MM.1S (cell line): ENCODE measurements at regions not wholly inside any gene's neighbourhood (a gene's known extent, or its start where the extent isn't known, plus 50 kb on each side); places are given as distances from the start of the nearest gene placed in this dataset.

ENCODE experiments used
- DNase-seq: peaks from one replicate; pipeline ENCODE4 v3.0.0-alpha.2; 2015
- H2AFZ ChIP-seq: fragments of 300-600 bp; sonication (generic); 2 replicates; pipeline ENCODE4 v1.6.0; 2016; ENCODE audit warnings: antibody characterized with exemption, low read length
- H3F3A ChIP-seq: fragments of 300-600 bp; sonication (generic); 2 replicates; pipeline ENCODE4 v1.6.1; 2016; ENCODE audit warnings: mild to moderate bottlenecking, antibody characterized with exemption, low read length, moderate library complexity, mixed read lengths; ENCODE audit not compliant: insufficient read depth
- H3K27ac ChIP-seq: fragments of 300-600 bp; sonication (generic); 2 replicates; pipeline ENCODE4 v1.5.1; 2016; ENCODE audit warnings: mild to moderate bottlenecking, low read length
- H3K27me3 ChIP-seq: fragments of 300-600 bp; sonication (generic); replicated peaks from 2 replicates; pipeline ENCODE4 v1.6.0; 2016; ENCODE audit warnings: low read length; ENCODE audit not compliant: insufficient read depth
- H3K36me3 ChIP-seq: fragments of 300-600 bp; sonication (generic); replicated peaks from 2 replicates; pipeline ENCODE4 v1.6.1; 2016; ENCODE audit warnings: mild to moderate bottlenecking, low read length, mixed read lengths; ENCODE audit not compliant: insufficient read depth
- H3K4me1 ChIP-seq: fragments of 300-600 bp; sonication (generic); 2 replicates; pipeline ENCODE4 v1.6.1; 2016; ENCODE audit warnings: low read length, mixed read lengths
- H3K4me2 ChIP-seq: fragments of 300-600 bp; sonication (generic); 2 replicates; pipeline ENCODE4 v1.6.0; 2016; ENCODE audit warnings: low read depth, low read length
- H3K4me3 ChIP-seq: fragments of 300-600 bp; sonication (generic); 2 replicates; pipeline ENCODE4 v1.5.1; 2016; ENCODE audit warnings: low read length, mixed read lengths
- H3K79me2 ChIP-seq: fragments of 300-600 bp; sonication (generic); 2 replicates; pipeline ENCODE4 v1.6.1; 2016; ENCODE audit warnings: mixed run types, low read length, mixed read lengths
- H3K9ac ChIP-seq: fragments of 300-600 bp; sonication (generic); 2 replicates; pipeline ENCODE4 v1.6.1; 2016; ENCODE audit warnings: low read length, mixed read lengths
- H3K9me2 ChIP-seq: fragments of 300-600 bp; sonication (generic); replicated peaks from 2 replicates; pipeline ENCODE4 v1.6.1; 2016; ENCODE audit warnings: mild to moderate bottlenecking, low read length, mixed read lengths; ENCODE audit not compliant: insufficient read depth
- H3K9me3 ChIP-seq: fragments of 300-600 bp; sonication (generic); replicated peaks from 2 replicates; pipeline ENCODE4 v1.6.1; 2016; ENCODE audit warnings: mild to moderate bottlenecking, low read length, mixed read lengths; ENCODE audit not compliant: insufficient read depth
- H4K20me1 ChIP-seq: fragments of 300-600 bp; sonication (generic); 2 replicates; pipeline ENCODE4 v1.6.1; 2016; ENCODE audit warnings: mild to moderate bottlenecking, low read length, moderate library complexity, mixed read lengths; ENCODE audit not compliant: insufficient read depth
- EZH2 ChIP-seq: fragments of 300-600 bp; sonication (generic); optimal IDR thresholded peaks from 2 replicates; pipeline ENCODE3; 2017; ENCODE audit warnings: low read depth, mild to moderate bottlenecking, antibody characterized with exemption, low read length, mixed read lengths
- EZH2phosphoT487 ChIP-seq: fragments of 300-600 bp; sonication (generic); IDR thresholded peaks from 2 replicates; pipeline ENCODE4 v1.6.1; 2018; ENCODE audit warnings: antibody characterized with exemption, low read length
- TF ChIP-seq, protein P1 (sequence below): fragments of 300-600 bp; sonication (generic); IDR thresholded peaks from 2 replicates; pipeline ENCODE4 v1.5.1; 2016; ENCODE audit warnings: antibody characterized with exemption, low read length, mixed read lengths

DNA sequence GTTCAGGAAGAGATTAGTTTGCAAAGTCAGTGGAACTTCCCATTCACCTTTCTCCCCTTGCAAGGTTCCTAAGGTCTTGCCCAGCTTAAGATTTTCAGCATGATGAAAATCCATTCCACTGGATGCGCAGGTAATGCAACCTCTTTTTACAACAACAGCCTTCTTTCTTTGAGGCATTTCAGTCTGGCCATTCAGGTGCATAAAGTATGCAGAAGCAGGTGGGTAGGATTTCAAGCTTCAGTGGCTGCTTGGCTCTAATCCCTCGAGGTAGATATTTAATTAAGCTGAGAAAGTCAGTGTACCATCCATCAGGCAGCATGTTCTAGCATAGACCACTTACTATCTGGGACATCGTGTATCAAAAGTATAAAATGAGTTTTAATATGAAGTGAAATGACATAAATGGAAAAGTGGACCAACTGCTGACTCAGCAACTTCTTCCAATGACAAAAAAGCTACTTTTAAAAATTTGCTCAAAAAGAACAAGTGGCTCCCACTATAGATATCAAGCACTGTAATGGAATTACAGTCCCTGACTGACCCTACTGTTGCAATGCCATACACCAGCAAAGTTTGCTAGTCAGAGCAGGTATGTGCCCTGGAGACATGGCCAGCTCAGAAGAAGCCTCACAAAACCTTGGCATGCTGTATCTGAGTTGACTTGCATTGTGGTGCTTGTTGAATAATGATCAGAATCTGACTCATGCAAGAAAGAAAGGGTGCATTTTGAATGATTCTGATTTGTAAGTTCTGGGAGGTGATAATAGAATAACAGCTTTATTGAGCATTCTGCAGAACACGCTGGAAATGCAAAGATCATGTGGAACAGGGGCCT, 459.9 kb upstream of the MCTP2 start:
- no peaks in the 10 kb centered on the region for H3K79me2 ChIP-seq
- no peaks in the 10 kb centered on the region for H3K36me3 ChIP-seq
- H3F3A ChIP-seq, result no peaks in the 10 kb centered on the region
- no peaks in the 10 kb centered on the region for H3K4me1 ChIP-seq
- DNase-seq, result no peak
- H3K4me3 ChIP-seq, result no peak overlapping the region
- no peaks in the 10 kb centered on the region for H3K9me3 ChIP-seq
- H3K27ac ChIP-seq, result no peak overlapping the region
- no peaks in the 10 kb centered on the region for H4K20me1 ChIP-seq
- TF ChIP-seq EZH2phosphoT487 (no peak), EZH2 (no peak)
- TF ChIP-seq, protein P1, sequence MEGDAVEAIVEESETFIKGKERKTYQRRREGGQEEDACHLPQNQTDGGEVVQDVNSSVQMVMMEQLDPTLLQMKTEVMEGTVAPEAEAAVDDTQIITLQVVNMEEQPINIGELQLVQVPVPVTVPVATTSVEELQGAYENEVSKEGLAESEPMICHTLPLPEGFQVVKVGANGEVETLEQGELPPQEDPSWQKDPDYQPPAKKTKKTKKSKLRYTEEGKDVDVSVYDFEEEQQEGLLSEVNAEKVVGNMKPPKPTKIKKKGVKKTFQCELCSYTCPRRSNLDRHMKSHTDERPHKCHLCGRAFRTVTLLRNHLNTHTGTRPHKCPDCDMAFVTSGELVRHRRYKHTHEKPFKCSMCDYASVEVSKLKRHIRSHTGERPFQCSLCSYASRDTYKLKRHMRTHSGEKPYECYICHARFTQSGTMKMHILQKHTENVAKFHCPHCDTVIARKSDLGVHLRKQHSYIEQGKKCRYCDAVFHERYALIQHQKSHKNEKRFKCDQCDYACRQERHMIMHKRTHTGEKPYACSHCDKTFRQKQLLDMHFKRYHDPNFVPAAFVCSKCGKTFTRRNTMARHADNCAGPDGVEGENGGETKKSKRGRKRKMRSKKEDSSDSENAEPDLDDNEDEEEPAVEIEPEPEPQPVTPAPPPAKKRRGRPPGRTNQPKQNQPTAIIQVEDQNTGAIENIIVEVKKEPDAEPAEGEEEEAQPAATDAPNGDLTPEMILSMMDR, result no peak
- H3K9ac ChIP-seq, result no peak overlapping the region
- no peak overlapping the region for H3K4me2 ChIP-seq
- no peaks in the 10 kb centered on the region for H3K27me3 ChIP-seq
- no peaks in the 10 kb centered on the region for H3K9me2 ChIP-seq
- H2AFZ ChIP-seq, result no peak overlapping the region

DNA sequence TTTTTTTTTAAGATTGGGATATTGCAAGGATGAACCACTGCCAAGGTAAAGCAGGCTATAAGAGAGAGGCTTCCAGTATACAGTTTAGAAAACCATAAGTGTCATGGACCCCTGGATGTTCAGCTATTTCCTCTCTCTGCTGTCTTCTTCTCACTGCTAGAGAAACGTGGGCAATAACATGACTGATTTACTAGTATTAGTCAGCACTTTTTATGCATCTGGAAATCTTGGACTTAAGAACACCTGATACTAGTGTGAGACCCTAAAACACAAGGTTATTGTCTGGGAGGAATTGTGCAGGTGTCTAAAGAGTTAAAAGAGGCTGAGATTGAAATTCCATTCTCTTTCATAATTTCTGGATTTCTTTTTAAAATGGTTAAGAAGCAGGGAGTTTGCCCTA, 460.6 kb upstream of the MCTP2 start:
- H3K79me2 ChIP-seq, result no peaks in the 10 kb centered on the region
- TF ChIP-seq, protein P1, result no peak
- TF ChIP-seq EZH2phosphoT487, result no peak
- TF ChIP-seq EZH2, result no peak
- no peaks in the 10 kb centered on the region for H3K4me1 ChIP-seq
- H3F3A ChIP-seq, result no peaks in the 10 kb centered on the region
- H3K27me3 ChIP-seq, result no peaks in the 10 kb centered on the region
- no peak overlapping the region for H3K9ac ChIP-seq
- no peaks in the 10 kb centered on the region for H4K20me1 ChIP-seq
- no peak overlapping the region for H3K4me2 ChIP-seq
- no peak for DNase-seq
- H2AFZ ChIP-seq, result no peak overlapping the region
- H3K36me3 ChIP-seq, result no peaks in the 10 kb centered on the region
- no peaks in the 10 kb centered on the region for H3K9me2 ChIP-seq
- no peaks in the 10 kb centered on the region for H3K9me3 ChIP-seq
- no peak overlapping the region for H3K27ac ChIP-seq
- H3K4me3 ChIP-seq, result no peak overlapping the region

DNA sequence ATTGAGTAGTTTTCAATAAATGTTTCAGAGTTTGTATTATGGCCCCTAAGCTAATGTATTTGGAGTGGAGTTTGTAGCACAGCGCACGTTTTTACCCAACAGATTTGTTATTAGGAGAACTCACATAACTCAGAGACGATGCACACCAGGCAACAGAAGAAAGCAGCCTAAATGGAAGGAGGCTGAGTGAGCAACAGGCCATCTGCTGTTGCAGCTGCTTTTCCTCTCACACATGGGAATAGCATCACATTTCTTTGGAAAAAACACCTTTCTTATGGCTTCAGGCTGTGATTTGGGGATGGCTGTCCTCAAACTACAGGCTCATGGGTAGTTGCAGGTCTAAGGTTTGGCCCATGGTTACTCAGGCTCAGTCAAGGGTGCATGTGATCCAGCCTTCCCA, 469.3 kb upstream of the MCTP2 start:
- H3K79me2 ChIP-seq, result no peaks in the 10 kb centered on the region
- no peak for TF ChIP-seq EZH2
- TF ChIP-seq, protein P1, result no peak
- no peak for TF ChIP-seq EZH2phosphoT487

More for the DNA sequence above, 469.3 kb upstream of the MCTP2 start:
- H3F3A ChIP-seq, result no peaks in the 10 kb centered on the region
- no peak for DNase-seq
- H3K27ac ChIP-seq, result no peak overlapping the region
- no peak overlapping the region for H2AFZ ChIP-seq
- no peak overlapping the region for H3K4me3 ChIP-seq
- H4K20me1 ChIP-seq, result no peaks in the 10 kb centered on the region
- no peaks in the 10 kb centered on the region for H3K4me1 ChIP-seq
- no peaks in the 10 kb centered on the region for H3K9me3 ChIP-seq
- H3K36me3 ChIP-seq, result no peaks in the 10 kb centered on the region
- H3K4me2 ChIP-seq, result no peak overlapping the region
- H3K27me3 ChIP-seq, result no peaks in the 10 kb centered on the region
- no peaks in the 10 kb centered on the region for H3K9me2 ChIP-seq
- no peak overlapping the region for H3K9ac ChIP-seq
